Smooth muscle cell (in vitro differentiated cells): ENCODE measurements at regions not wholly inside any gene's neighbourhood (a gene's known extent, or its start where the extent isn't known, plus 50 kb on each side); places are given as distances from the start of the nearest gene placed in this dataset.

ENCODE experiments used
- DNase-seq: peaks from one replicate; lab custom pipeline; 2025; ENCODE audit not compliant: unreplicated experiment; lab: John Stamatoyannopoulos, UW
- H2AFZ ChIP-seq: fragments of 200-600 bp; sonication (generic); 2 replicates; pipeline ENCODE4 v1.6.0; 2016; ENCODE audit warnings: antibody characterized with exemption, low read depth, mild to moderate bottlenecking
- H3F3A ChIP-seq: fragments of 200-600 bp; sonication (generic); 2 replicates; pipeline ENCODE4 v1.6.0; 2017; ENCODE audit warnings: antibody characterized with exemption, low read depth
- H3K27ac ChIP-seq: fragments of 200-600 bp; sonication (generic); 2 replicates; pipeline ENCODE4 v1.5.1; 2016; ENCODE audit warnings: low read depth, mild to moderate bottlenecking
- H3K27me3 ChIP-seq: fragments of 200-600 bp; sonication (generic); 2 replicates; pipeline ENCODE4 v1.6.1; 2016; ENCODE audit warnings: low read depth, mild to moderate bottlenecking
- H3K36me3 ChIP-seq: fragments of 200-600 bp; sonication (generic); 2 replicates; pipeline ENCODE4 v1.5.1; 2016; ENCODE audit warnings: low read depth
- H3K4me1 ChIP-seq: fragments of 200-600 bp; sonication (generic); 2 replicates; pipeline ENCODE4 v1.5.1; 2016; ENCODE audit warnings: low read depth
- H3K4me2 ChIP-seq: fragments of 200-600 bp; sonication (generic); 2 replicates; pipeline ENCODE4 v1.6.0; 2016; ENCODE audit warnings: mild to moderate bottlenecking
- H3K4me3 ChIP-seq: fragments of 200-600 bp; sonication (generic); 2 replicates; pipeline ENCODE4 v1.5.1; 2016; ENCODE audit warnings: mild to moderate bottlenecking
- H3K79me2 ChIP-seq: fragments of 200-600 bp; sonication (generic); 2 replicates; pipeline ENCODE4 v1.6.0; 2016; ENCODE audit warnings: low read depth, mild to moderate bottlenecking
- H3K9ac ChIP-seq: fragments of 200-600 bp; sonication (generic); 2 replicates; pipeline ENCODE4 v1.6.0; 2016; ENCODE audit warnings: low read depth
- H3K9me3 ChIP-seq: fragments of 200-600 bp; sonication (generic); replicated peaks from 2 replicates; pipeline ENCODE4 v1.5.1; 2016; ENCODE audit warnings: low read depth
- H4K20me1 ChIP-seq: fragments of 200-600 bp; sonication (generic); 2 replicates; pipeline ENCODE4 v1.6.0; 2016; ENCODE audit warnings: low read depth
- WGBS: methylation state at CpG from one replicate; pipeline ENCODE4 v1.1.7; 2016; ENCODE audit warnings: low lambda C conversion rate; 5-methylcytosine and 5-hydroxymethylcytosine counted together
- TF ChIP-seq, protein P1 (sequence below): fragments of 200-600 bp; sonication (generic); IDR thresholded peaks from 2 replicates; pipeline ENCODE4 v1.5.1; 2017; ENCODE audit warnings: borderline replicate concordance, mild to moderate bottlenecking, antibody characterized with exemption; ENCODE audit not compliant: insufficient read depth, poor library complexity, severe bottlenecking

- Histone ChIP-seq H3K27ac (no peak overlapping the region), H3K27me3 (no peaks in the 10 kb centered on the region), H2AFZ (no peak overlapping the region), H3K9me3 (peaks cover 9% of the 10 kb centered on the region), H3K9ac (no peak overlapping the region), H3F3A (no peaks in the 10 kb centered on the region), H3K4me2 (no peak overlapping the region), H4K20me1 (no peaks in the 10 kb centered on the region), H3K4me1 (no peaks in the 10 kb centered on the region), H3K79me2 (no peaks in the 10 kb centered on the region), H3K4me3 (no peak overlapping the region), H3K36me3 (no peaks in the 10 kb centered on the region)
- 93% methylated on average over 1 of the region's 1 CpG for WGBS
- no peak for DNase-seq
- TF ChIP-seq, protein P1, sequence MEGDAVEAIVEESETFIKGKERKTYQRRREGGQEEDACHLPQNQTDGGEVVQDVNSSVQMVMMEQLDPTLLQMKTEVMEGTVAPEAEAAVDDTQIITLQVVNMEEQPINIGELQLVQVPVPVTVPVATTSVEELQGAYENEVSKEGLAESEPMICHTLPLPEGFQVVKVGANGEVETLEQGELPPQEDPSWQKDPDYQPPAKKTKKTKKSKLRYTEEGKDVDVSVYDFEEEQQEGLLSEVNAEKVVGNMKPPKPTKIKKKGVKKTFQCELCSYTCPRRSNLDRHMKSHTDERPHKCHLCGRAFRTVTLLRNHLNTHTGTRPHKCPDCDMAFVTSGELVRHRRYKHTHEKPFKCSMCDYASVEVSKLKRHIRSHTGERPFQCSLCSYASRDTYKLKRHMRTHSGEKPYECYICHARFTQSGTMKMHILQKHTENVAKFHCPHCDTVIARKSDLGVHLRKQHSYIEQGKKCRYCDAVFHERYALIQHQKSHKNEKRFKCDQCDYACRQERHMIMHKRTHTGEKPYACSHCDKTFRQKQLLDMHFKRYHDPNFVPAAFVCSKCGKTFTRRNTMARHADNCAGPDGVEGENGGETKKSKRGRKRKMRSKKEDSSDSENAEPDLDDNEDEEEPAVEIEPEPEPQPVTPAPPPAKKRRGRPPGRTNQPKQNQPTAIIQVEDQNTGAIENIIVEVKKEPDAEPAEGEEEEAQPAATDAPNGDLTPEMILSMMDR: no peak
Observed at GRCh38 chr5:117417501-117417900, 842.9 kb upstream of the SEMA6A start.

- DNase-seq: no peak
- TF ChIP-seq, protein P1: no peak
- H3K4me3 ChIP-seq: no peak overlapping the region
Observed at GRCh38 chr5:117414926-117415325, 840.3 kb upstream of the SEMA6A start.

DNA sequence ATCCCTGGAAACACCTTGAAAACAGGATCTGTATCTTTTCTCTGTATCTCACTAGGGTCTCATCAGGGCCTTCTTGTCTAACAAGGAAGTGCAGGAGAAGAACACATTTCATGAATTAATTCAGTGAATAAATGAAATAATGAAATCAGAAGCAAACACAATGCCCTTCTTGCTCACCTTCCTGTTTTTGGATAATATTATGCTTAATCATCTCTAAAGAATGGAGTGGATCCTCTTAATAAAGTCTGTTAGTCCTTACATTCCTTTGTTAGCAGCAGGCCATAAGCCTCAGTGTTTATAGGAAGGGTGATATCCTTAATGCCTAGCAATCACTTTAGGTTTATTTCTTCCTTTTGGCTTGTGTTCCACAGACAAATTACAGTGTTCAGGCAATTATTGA, 837.1 kb upstream of the SEMA6A start:
- Histone ChIP-seq H3K4me1 (no peaks in the 10 kb centered on the region), H3K27me3 (no peaks in the 10 kb centered on the region), H3K9me3 (no peaks in the 10 kb centered on the region), H3K4me3 (no peak overlapping the region), H4K20me1 (no peaks in the 10 kb centered on the region), H3K27ac (no peak overlapping the region), H3F3A (no peaks in the 10 kb centered on the region), H3K79me2 (no peaks in the 10 kb centered on the region), H3K36me3 (no peaks in the 10 kb centered on the region), H2AFZ (no peak overlapping the region), H3K9ac (no peak overlapping the region), H3K4me2 (no peak overlapping the region)
- TF ChIP-seq, protein P1: no peak
- no peak for DNase-seq

More at GRCh38 chr5:117414926-117415325, 840.3 kb upstream of the SEMA6A start:
- H3K79me2 ChIP-seq: no peaks in the 10 kb centered on the region
- no peak overlapping the region for H3K27ac ChIP-seq
- H3K9me3 ChIP-seq: no peaks in the 10 kb centered on the region
- no peaks in the 10 kb centered on the region for H3K27me3 ChIP-seq
- H3F3A ChIP-seq: no peaks in the 10 kb centered on the region
- H3K4me2 ChIP-seq: no peak overlapping the region
- H3K4me1 ChIP-seq: no peaks in the 10 kb centered on the region
- H2AFZ ChIP-seq: no peak overlapping the region
- H3K36me3 ChIP-seq: no peaks in the 10 kb centered on the region
- no peaks in the 10 kb centered on the region for H4K20me1 ChIP-seq
- 34% methylated on average over 1 of the region's 1 CpG for WGBS
- no peak overlapping the region for H3K9ac ChIP-seq

GRCh38 chr5:117405197-117405596, 830.6 kb upstream of the SEMA6A start:
- TF ChIP-seq, protein P1: no peak
- no peaks in the 10 kb centered on the region for H3K36me3 ChIP-seq
- 93% methylated on average over 2 of the region's 2 CpGs for WGBS

More at GRCh38 chr5:117405197-117405596, 830.6 kb upstream of the SEMA6A start:
- Histone ChIP-seq H3K27me3 (no peaks in the 10 kb centered on the region), H3K9ac (no peak overlapping the region), H3K27ac (no peak overlapping the region), H3K79me2 (no peaks in the 10 kb centered on the region), H2AFZ (no peak overlapping the region), H3K9me3 (no peaks in the 10 kb centered on the region), H4K20me1 (no peaks in the 10 kb centered on the region), H3K4me2 (no peak overlapping the region), H3K4me1 (no peaks in the 10 kb centered on the region), H3K4me3 (no peak overlapping the region), H3F3A (no peaks in the 10 kb centered on the region)
- no peak for DNase-seq
